ENCODE measurements at regions not wholly inside any gene's neighbourhood (a gene's known extent, or its start where the extent isn't known, plus 50 kb on each side); places are given as distances from the start of the nearest gene placed in this dataset.
"Not testable (repeated sequence)": the region's sequence is repeated elsewhere in the genome, so short reads cannot be mapped to it uniquely, and the experiment has no call there.

GRCh38 chr21:14058566-14058965, 152.2 kb downstream of the LIPI start:
- no peak for DNase-seq

- not testable (repeated sequence) for DNase-seq
These were observed 152.8 kb downstream of the LIPI start for GRCh38 chr21:14057841-14058481.

GRCh38 chr21:14057313-14057712, 153.4 kb downstream of the LIPI start:
- no peak for DNase-seq

GRCh38 chr21:14056771-14057191, 154.0 kb downstream of the LIPI start:
- no peak for DNase-seq

GRCh38 chr21:14055746-14056515, 154.8 kb downstream of the LIPI start:
- DNase-seq: not testable (repeated sequence)

GRCh38 chr21:14054682-14055081, 156.1 kb downstream of the LIPI start:
- DNase-seq: no peak

- DNase-seq: no peak
These were observed 160.6 kb downstream of the LIPI start for GRCh38 chr21:14050121-14050520.

GRCh38 chr21:14046401-14046800, 164.4 kb downstream of the LIPI start:
- DNase-seq: no peak

- no peak for DNase-seq
These were observed 170.4 kb downstream of the LIPI start for GRCh38 chr21:14040386-14040785.

GRCh38 chr21:14028619-14029018, 182.1 kb downstream of the LIPI start:
- not testable (repeated sequence) for DNase-seq

- DNase-seq: peak; percentile 67
These were observed 183.4 kb downstream of the LIPI start for GRCh38 chr21:14027235-14027869.

- not testable (repeated sequence) for DNase-seq
These were observed 190.6 kb downstream of the LIPI start for GRCh38 chr21:14020108-14020507.

- not testable (repeated sequence) for DNase-seq
These were observed 194.9 kb downstream of the LIPI start for GRCh38 chr21:14015841-14016240.

- DNase-seq: not testable (repeated sequence)
These were observed 196.9 kb downstream of the LIPI start for GRCh38 chr21:14013623-14014498.

- DNase-seq: no peak
These were observed 197.6 kb downstream of the LIPI start for GRCh38 chr21:14013056-14013603.

GRCh38 chr21:14012409-14012808, 198.3 kb downstream of the LIPI start:
- no peak for DNase-seq

GRCh38 chr21:14011751-14012150, 199.0 kb downstream of the LIPI start:
- DNase-seq: not testable (repeated sequence)

GRCh38 chr21:14011149-14011548, 199.6 kb downstream of the LIPI start:
- DNase-seq: not testable (repeated sequence)

- DNase-seq: no peak
These were observed 200.0 kb downstream of the LIPI start for GRCh38 chr21:14010729-14011128.

GRCh38 chr21:14009990-14010389, 200.8 kb downstream of the LIPI start:
- not testable (repeated sequence) for DNase-seq

GRCh38 chr21:14009238-14009981, 201.3 kb downstream of the LIPI start:
- not testable (repeated sequence) for DNase-seq

GRCh38 chr21:14008436-14008835, 202.3 kb downstream of the LIPI start:
- not testable (repeated sequence) for DNase-seq
